ENCODE measurements at regions not wholly inside any gene's neighbourhood (a gene's known extent, or its start where the extent isn't known, plus 50 kb on each side); places are given as distances from the start of the nearest gene placed in this dataset.

GRCh38 chr12:39240587-39240986 is 202.3 kb downstream of the KIF21A start:
- DNase-seq, result no peak
- H3K27ac Mint-ChIP-seq, result no peak overlapping the region
- no peaks in the 10 kb centered on the region for H3K9me3 Mint-ChIP-seq
- H3K4me1 Mint-ChIP-seq (ENCODE audit: low read depth), result no peaks in the 10 kb centered on the region
- no peaks in the 10 kb centered on the region for H3K27me3 Mint-ChIP-seq (ENCODE audit: low read depth)
- H3K4me3 Mint-ChIP-seq, result no peak overlapping the region
- H3K36me3 Mint-ChIP-seq (ENCODE audit: insufficient read depth in 2 of 2), result no peaks in the 10 kb centered on the region
- no peak for ATAC-seq (replicated peaks in 1 of 2)

- Mint-ChIP-seq H3K9me3 (no peaks in the 10 kb centered on the region), H3K27ac (no peak overlapping the region), H3K27me3 (ENCODE audit: low read depth) (no peaks in the 10 kb centered on the region), H3K4me1 (ENCODE audit: low read depth) (no peaks in the 10 kb centered on the region), H3K36me3 (ENCODE audit: insufficient read depth in 2 of 2) (no peaks in the 10 kb centered on the region), H3K4me3 (no peak overlapping the region)
- no peak for ATAC-seq (replicated peaks in 1 of 2)
- DNase-seq, result no peak
These were observed 203.1 kb downstream of the KIF21A start for GRCh38 chr12:39239490-39240486.

- Mint-ChIP-seq H3K36me3 (ENCODE audit: insufficient read depth in 2 of 2) (no peaks in the 10 kb centered on the region), H3K27me3 (ENCODE audit: low read depth) (no peaks in the 10 kb centered on the region)
These were observed 205.9 kb downstream of the KIF21A start for GRCh38 chr12:39237004-39237403.

GRCh38 chr12:39235990-39236767 is 206.7 kb downstream of the KIF21A start:
- Mint-ChIP-seq H3K27me3 (ENCODE audit: low read depth) (no peaks in the 10 kb centered on the region), H3K4me1 (ENCODE audit: low read depth) (no peaks in the 10 kb centered on the region), H3K9me3 (no peaks in the 10 kb centered on the region), H3K36me3 (ENCODE audit: insufficient read depth in 2 of 2) (no peaks in the 10 kb centered on the region), H3K27ac (no peak overlapping the region), H3K4me3 (no peak overlapping the region)
- no peak for DNase-seq
- ATAC-seq (replicated peaks in 1 of 2), result no peak

More at GRCh38 chr12:39237004-39237403, 205.9 kb downstream of the KIF21A start:
- Mint-ChIP-seq H3K27ac (no peak overlapping the region), H3K9me3 (no peaks in the 10 kb centered on the region), H3K4me1 (ENCODE audit: low read depth) (no peaks in the 10 kb centered on the region), H3K4me3 (no peak overlapping the region)
- ATAC-seq (replicated peaks in 1 of 2) (no peak), DNase-seq (no peak)

GRCh38 chr12:39230086-39230485 is 212.8 kb downstream of the KIF21A start:
- Mint-ChIP-seq H3K27ac (no peak overlapping the region), H3K9me3 (peaks cover 0 to 3% of the 10 kb centered on the region in 2 donors), H3K4me1 (ENCODE audit: low read depth) (no peaks in the 10 kb centered on the region), H3K4me3 (no peak overlapping the region), H3K27me3 (ENCODE audit: low read depth) (no peaks in the 10 kb centered on the region), H3K36me3 (ENCODE audit: insufficient read depth in 2 of 2) (no peaks in the 10 kb centered on the region)
- no peak for ATAC-seq (replicated peaks in 1 of 2)
- no peak for DNase-seq

- Mint-ChIP-seq H3K27ac (no peak overlapping the region), H3K4me1 (ENCODE audit: low read depth) (no peaks in the 10 kb centered on the region), H3K36me3 (ENCODE audit: insufficient read depth in 2 of 2) (no peaks in the 10 kb centered on the region), H3K9me3 (peaks cover 6% of the 10 kb centered on the region in 2 donors), H3K4me3 (no peak overlapping the region), H3K27me3 (ENCODE audit: low read depth) (no peaks in the 10 kb centered on the region)
- no peak for ATAC-seq (replicated peaks in 1 of 2)
- no peak for DNase-seq
These were observed 215.7 kb downstream of the KIF21A start for GRCh38 chr12:39227218-39227617.

GRCh38 chr12:39224971-39225370 is 217.9 kb downstream of the KIF21A start:
- H3K4me1 Mint-ChIP-seq (ENCODE audit: low read depth), result no peaks in the 10 kb centered on the region
- H3K36me3 Mint-ChIP-seq (ENCODE audit: insufficient read depth in 2 of 2), result no peaks in the 10 kb centered on the region
- H3K27me3 Mint-ChIP-seq (ENCODE audit: low read depth), result no peaks in the 10 kb centered on the region
- DNase-seq (no peak), ATAC-seq (replicated peaks in 1 of 2) (no peak)
- H3K27ac Mint-ChIP-seq, result no peak overlapping the region
- no peak overlapping the region for H3K4me3 Mint-ChIP-seq
- peaks cover 6% of the 10 kb centered on the region in 2 donors for H3K9me3 Mint-ChIP-seq

GRCh38 chr12:39205969-39206368 is 237.0 kb downstream of the KIF21A start:
- peaks cover 0 to 3% of the 10 kb centered on the region in 2 donors for H3K36me3 Mint-ChIP-seq (ENCODE audit: insufficient read depth in 2 of 2)
- no peak overlapping the region for H3K27ac Mint-ChIP-seq
- no peaks in the 10 kb centered on the region for H3K27me3 Mint-ChIP-seq (ENCODE audit: low read depth)
- ATAC-seq (replicated peaks in 1 of 2) (no peak), DNase-seq (no peak)
- peaks cover 7% of the 10 kb centered on the region in 2 donors for H3K9me3 Mint-ChIP-seq
- H3K4me1 Mint-ChIP-seq (ENCODE audit: low read depth), result no peaks in the 10 kb centered on the region
- no peak overlapping the region for H3K4me3 Mint-ChIP-seq

- H3K27ac Mint-ChIP-seq, result no peak overlapping the region
- H3K4me1 Mint-ChIP-seq (ENCODE audit: low read depth), result no peaks in the 10 kb centered on the region
These were observed 243.6 kb downstream of the KIF21A start for GRCh38 chr12:39199351-39199750.

GRCh38 chr12:39188689-39189088 is 254.2 kb downstream of the KIF21A start:
- no peaks in the 10 kb centered on the region for H3K4me1 Mint-ChIP-seq (ENCODE audit: low read depth)
- no peaks in the 10 kb centered on the region for H3K27me3 Mint-ChIP-seq (ENCODE audit: low read depth)
- no peak overlapping the region for H3K4me3 Mint-ChIP-seq
- H3K9me3 Mint-ChIP-seq, result no peaks in the 10 kb centered on the region
- no peak for ATAC-seq (replicated peaks in 1 of 2)
- no peak overlapping the region for H3K27ac Mint-ChIP-seq
- no peaks in the 10 kb centered on the region for H3K36me3 Mint-ChIP-seq (ENCODE audit: insufficient read depth in 2 of 2)
- no peak for DNase-seq

More at GRCh38 chr12:39199351-39199750, 243.6 kb downstream of the KIF21A start:
- Mint-ChIP-seq H3K9me3 (peaks cover 3 to 6% of the 10 kb centered on the region in 2 donors), H3K36me3 (ENCODE audit: insufficient read depth in 2 of 2) (no peaks in the 10 kb centered on the region), H3K4me3 (no peak overlapping the region), H3K27me3 (ENCODE audit: low read depth) (no peaks in the 10 kb centered on the region)
- DNase-seq (no peak), ATAC-seq (replicated peaks in 1 of 2) (no peak)

- H3K4me1 Mint-ChIP-seq (ENCODE audit: low read depth), result no peaks in the 10 kb centered on the region
These were observed 256.2 kb downstream of the KIF21A start for GRCh38 chr12:39186744-39187143.

GRCh38 chr12:39178837-39179236 is 264.1 kb downstream of the KIF21A start:
- no peak overlapping the region for H3K4me3 Mint-ChIP-seq
- DNase-seq (no peak), ATAC-seq (replicated peaks in 1 of 2) (no peak)
- H3K27me3 Mint-ChIP-seq (ENCODE audit: low read depth), result no peaks in the 10 kb centered on the region
- H3K4me1 Mint-ChIP-seq (ENCODE audit: low read depth), result no peaks in the 10 kb centered on the region
- H3K27ac Mint-ChIP-seq, result no peak overlapping the region
- peaks cover 0 to 2% of the 10 kb centered on the region in 2 donors for H3K9me3 Mint-ChIP-seq
- H3K36me3 Mint-ChIP-seq (ENCODE audit: insufficient read depth in 2 of 2), result no peaks in the 10 kb centered on the region

More at GRCh38 chr12:39186744-39187143, 256.2 kb downstream of the KIF21A start:
- ATAC-seq (replicated peaks in 1 of 2) (no peak), DNase-seq (no peak)
- Mint-ChIP-seq H3K27me3 (ENCODE audit: low read depth) (no peaks in the 10 kb centered on the region), H3K27ac (no peak overlapping the region), H3K9me3 (peaks cover 0 to 2% of the 10 kb centered on the region in 2 donors), H3K4me3 (no peak overlapping the region), H3K36me3 (ENCODE audit: insufficient read depth in 2 of 2) (no peaks in the 10 kb centered on the region)

GRCh38 chr12:39176356-39176755 is 266.6 kb downstream of the KIF21A start:
- Mint-ChIP-seq H3K27me3 (ENCODE audit: low read depth) (no peaks in the 10 kb centered on the region), H3K9me3 (no peaks in the 10 kb centered on the region), H3K4me3 (no peak overlapping the region), H3K27ac (no peak overlapping the region), H3K36me3 (ENCODE audit: insufficient read depth in 2 of 2) (no peaks in the 10 kb centered on the region), H3K4me1 (ENCODE audit: low read depth) (no peaks in the 10 kb centered on the region)
- DNase-seq (no peak), ATAC-seq (replicated peaks in 1 of 2) (no peak)

All from activated T-cell treated with anti-CD3 and anti-CD28 coated beads, Interleukin-2, amount 50 U/mL, for 72 hours (primary cell).